Glutamatergic neuron (in vitro differentiated cells): ENCODE measurements at regions not wholly inside any gene's neighbourhood (a gene's known extent, or its start where the extent isn't known, plus 50 kb on each side); places are given as distances from the start of the nearest gene placed in this dataset.

ENCODE experiments used
- DNase-seq: peaks from one replicate; pipeline ENCODE4 v3.0.0; 2022
- H3K27ac Mint-ChIP-seq: one replicate; pipeline ENCODE4 v1.8.0; 2020; ENCODE audit warnings: mild to moderate bottlenecking, mixed read lengths, inconsistent platforms; ENCODE audit not compliant: unreplicated experiment
- H3K27me3 Mint-ChIP-seq: one replicate; pipeline ENCODE4 v1.8.0; 2020; ENCODE audit warnings: mild to moderate bottlenecking, moderate library complexity, mixed read lengths, inconsistent platforms; ENCODE audit not compliant: unreplicated experiment
- H3K36me3 Mint-ChIP-seq: one replicate; pipeline ENCODE4 v1.8.0; 2020; ENCODE audit warnings: mild to moderate bottlenecking, mixed read lengths, inconsistent platforms; ENCODE audit not compliant: unreplicated experiment
- H3K4me1 Mint-ChIP-seq: one replicate; pipeline ENCODE4 v1.8.0; 2020; ENCODE audit warnings: mild to moderate bottlenecking, low read depth, mixed read lengths, inconsistent platforms; ENCODE audit not compliant: unreplicated experiment
- H3K4me3 Mint-ChIP-seq: one replicate; pipeline ENCODE4 v1.8.0; 2020; ENCODE audit warnings: mild to moderate bottlenecking, mixed read lengths, inconsistent platforms; ENCODE audit not compliant: unreplicated experiment
- H3K9me3 Mint-ChIP-seq: one replicate; pipeline ENCODE4 v1.8.0; 2020; ENCODE audit warnings: mild to moderate bottlenecking, moderate library complexity, mixed read lengths, inconsistent platforms; ENCODE audit not compliant: unreplicated experiment
- CTCF ChIP-seq: fragments of 200-600 bp; sonication (generic); IDR thresholded peaks from one replicate; pipeline ENCODE4 v1.5.0; 2021; ENCODE audit not compliant: partially characterized antibody, unreplicated experiment

GRCh38 chr6:148193063-148193680 is 149.5 kb upstream of the SASH1 start:
- H3K4me3 Mint-ChIP-seq: no peak overlapping the region
- TF ChIP-seq CTCF: no peak
- no peak overlapping the region for H3K27ac Mint-ChIP-seq
- peaks cover 6% of the 10 kb centered on the region for H3K4me1 Mint-ChIP-seq
- DNase-seq: no peak
- H3K27me3 Mint-ChIP-seq: peaks cover 2% of the 10 kb centered on the region
- H3K36me3 Mint-ChIP-seq: no peaks in the 10 kb centered on the region
- H3K9me3 Mint-ChIP-seq: no peaks in the 10 kb centered on the region

GRCh38 chr6:148195511-148195910 is 147.1 kb upstream of the SASH1 start:
- TF ChIP-seq CTCF: no peak
- no peak for DNase-seq
- Mint-ChIP-seq H3K27ac (peak overlapping the region; percentile 74), H3K4me1 (peaks cover 6% of the 10 kb centered on the region), H3K9me3 (no peaks in the 10 kb centered on the region), H3K36me3 (no peaks in the 10 kb centered on the region), H3K4me3 (no peak overlapping the region), H3K27me3 (peaks cover 2% of the 10 kb centered on the region)

- Mint-ChIP-seq H3K36me3 (no peaks in the 10 kb centered on the region), H3K27ac (no peak overlapping the region), H3K9me3 (no peaks in the 10 kb centered on the region)
These were observed 143.1 kb upstream of the SASH1 start for GRCh38 chr6:148199584-148199983.

GRCh38 chr6:148200293-148200692 is 142.3 kb upstream of the SASH1 start:
- no peak overlapping the region for H3K4me3 Mint-ChIP-seq
- no peaks in the 10 kb centered on the region for H3K36me3 Mint-ChIP-seq
- H3K27me3 Mint-ChIP-seq: no peaks in the 10 kb centered on the region
- H3K9me3 Mint-ChIP-seq: no peaks in the 10 kb centered on the region
- no peak overlapping the region for H3K27ac Mint-ChIP-seq
- DNase-seq: peak; percentile 35
- peaks cover 6% of the 10 kb centered on the region for H3K4me1 Mint-ChIP-seq
- no peak for TF ChIP-seq CTCF

More at GRCh38 chr6:148199584-148199983, 143.1 kb upstream of the SASH1 start:
- H3K4me1 Mint-ChIP-seq: peaks cover 7% of the 10 kb centered on the region
- DNase-seq: no peak
- H3K4me3 Mint-ChIP-seq: no peak overlapping the region
- H3K27me3 Mint-ChIP-seq: peaks cover 2% of the 10 kb centered on the region
- TF ChIP-seq CTCF: no peak

- no peak for TF ChIP-seq CTCF
- Mint-ChIP-seq H3K4me3 (no peak overlapping the region), H3K27ac (no peak overlapping the region), H3K27me3 (no peaks in the 10 kb centered on the region), H3K9me3 (no peaks in the 10 kb centered on the region), H3K4me1 (peaks cover 2% of the 10 kb centered on the region), H3K36me3 (no peaks in the 10 kb centered on the region)
- DNase-seq: no peak
These were observed 141.9 kb upstream of the SASH1 start for GRCh38 chr6:148200781-148201180.
